ENCODE measurements at regions not wholly inside any gene's neighbourhood (a gene's known extent, or its start where the extent isn't known, plus 50 kb on each side); places are given as distances from the start of the nearest gene placed in this dataset.

DNA sequence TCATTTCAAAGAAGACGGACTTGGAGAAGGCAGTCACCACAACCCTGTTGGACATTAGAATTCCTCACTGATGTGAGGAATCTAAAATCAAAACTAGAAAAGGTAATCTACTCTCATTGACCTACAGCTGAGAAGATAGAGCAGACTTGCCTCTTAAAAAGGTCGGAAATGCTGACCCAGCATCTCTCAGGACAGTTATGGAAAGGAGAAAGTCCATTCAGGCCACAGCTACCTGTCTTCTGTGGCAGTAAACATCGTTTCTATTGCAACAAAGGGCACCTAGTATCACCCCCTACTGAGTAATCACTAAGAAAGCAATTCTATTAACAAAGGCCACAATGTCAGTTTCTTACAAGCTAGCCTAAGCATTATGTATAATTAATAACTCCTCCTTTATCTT is 601.7 kb downstream of the PRELID2 start:
- TF ChIP-seq, protein P1, sequence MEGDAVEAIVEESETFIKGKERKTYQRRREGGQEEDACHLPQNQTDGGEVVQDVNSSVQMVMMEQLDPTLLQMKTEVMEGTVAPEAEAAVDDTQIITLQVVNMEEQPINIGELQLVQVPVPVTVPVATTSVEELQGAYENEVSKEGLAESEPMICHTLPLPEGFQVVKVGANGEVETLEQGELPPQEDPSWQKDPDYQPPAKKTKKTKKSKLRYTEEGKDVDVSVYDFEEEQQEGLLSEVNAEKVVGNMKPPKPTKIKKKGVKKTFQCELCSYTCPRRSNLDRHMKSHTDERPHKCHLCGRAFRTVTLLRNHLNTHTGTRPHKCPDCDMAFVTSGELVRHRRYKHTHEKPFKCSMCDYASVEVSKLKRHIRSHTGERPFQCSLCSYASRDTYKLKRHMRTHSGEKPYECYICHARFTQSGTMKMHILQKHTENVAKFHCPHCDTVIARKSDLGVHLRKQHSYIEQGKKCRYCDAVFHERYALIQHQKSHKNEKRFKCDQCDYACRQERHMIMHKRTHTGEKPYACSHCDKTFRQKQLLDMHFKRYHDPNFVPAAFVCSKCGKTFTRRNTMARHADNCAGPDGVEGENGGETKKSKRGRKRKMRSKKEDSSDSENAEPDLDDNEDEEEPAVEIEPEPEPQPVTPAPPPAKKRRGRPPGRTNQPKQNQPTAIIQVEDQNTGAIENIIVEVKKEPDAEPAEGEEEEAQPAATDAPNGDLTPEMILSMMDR (IDR thresholded peaks at IDR 0.05; ENCODE audit: low read length) = no peak
- TF ChIP-seq EZH2 (IDR thresholded peaks at IDR 0.05; ENCODE audit: borderline replicate concordance, low read length) = no peak

All from OCI-LY1 (cell line).